Cardiac muscle cell (in vitro differentiated cells and primary cell): ENCODE measurements at regions not wholly inside any gene's neighbourhood (a gene's known extent, or its start where the extent isn't known, plus 50 kb on each side); places are given as distances from the start of the nearest gene placed in this dataset.

Source experiments
- DNase-seq, 2 donors: peaks; one replicate each; pipeline versions ENCODE4 v3.0.0 to v3.0.0-alpha.2; 2010 to 2017; ENCODE audit warnings: low read depth in 1 of 2, low spot score in 1 of 2
- H3K27ac ChIP-seq: fragments of 200-600 bp; sonication (generic); 2 replicates; pipeline ENCODE4 v1.5.1; 2016
- H3K27me3 ChIP-seq: fragments of 200-600 bp; sonication (generic); 2 replicates; pipeline ENCODE4 v1.6.0; 2016; ENCODE audit warnings: control low read depth
- H3K36me3 ChIP-seq: fragments of 200-600 bp; sonication (generic); 2 replicates; pipeline ENCODE4 v1.5.1; 2016; ENCODE audit warnings: control low read depth
- H3K4me1 ChIP-seq: fragments of 200-600 bp; sonication (generic); 2 replicates; pipeline ENCODE4 v1.8.1; 2017; ENCODE audit warnings: low read depth, mild to moderate bottlenecking, mixed run types
- H3K4me3 ChIP-seq: fragments of 200-600 bp; sonication (generic); 2 replicates; pipeline ENCODE4 v1.5.1; 2016; ENCODE audit warnings: mild to moderate bottlenecking
- H3K9me3 ChIP-seq: fragments of 200-600 bp; sonication (generic); 2 replicates; pipeline ENCODE4 v1.5.1; 2017; ENCODE audit warnings: low read depth, mild to moderate bottlenecking, control low read depth
- TF ChIP-seq, protein P1 (sequence below): IDR thresholded peaks from 2 replicates; pipeline ENCODE4 v1.5.1; 2012; ENCODE audit warnings: low read depth, mild to moderate bottlenecking, low read length

DNA sequence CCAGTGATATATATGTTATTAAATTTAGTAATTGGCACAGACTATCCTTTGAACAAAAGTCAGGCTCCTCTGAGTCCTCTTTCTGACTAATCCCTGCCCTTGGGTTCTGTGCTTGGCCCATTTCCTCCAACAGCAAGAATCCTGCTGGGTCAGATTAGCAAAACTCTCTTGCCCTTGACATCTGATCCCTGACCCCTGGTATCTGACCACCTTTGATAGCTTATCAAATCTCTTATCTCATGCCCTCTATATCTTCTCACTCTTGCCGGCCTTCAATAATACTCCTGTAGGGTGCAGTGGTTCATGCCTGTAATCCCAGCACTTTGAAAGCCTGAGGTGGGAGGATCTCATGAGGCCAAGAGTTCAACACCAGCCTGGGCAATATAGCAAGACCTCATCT lies 245.5 kb upstream of the FAM47A start:
- TF ChIP-seq, protein P1, sequence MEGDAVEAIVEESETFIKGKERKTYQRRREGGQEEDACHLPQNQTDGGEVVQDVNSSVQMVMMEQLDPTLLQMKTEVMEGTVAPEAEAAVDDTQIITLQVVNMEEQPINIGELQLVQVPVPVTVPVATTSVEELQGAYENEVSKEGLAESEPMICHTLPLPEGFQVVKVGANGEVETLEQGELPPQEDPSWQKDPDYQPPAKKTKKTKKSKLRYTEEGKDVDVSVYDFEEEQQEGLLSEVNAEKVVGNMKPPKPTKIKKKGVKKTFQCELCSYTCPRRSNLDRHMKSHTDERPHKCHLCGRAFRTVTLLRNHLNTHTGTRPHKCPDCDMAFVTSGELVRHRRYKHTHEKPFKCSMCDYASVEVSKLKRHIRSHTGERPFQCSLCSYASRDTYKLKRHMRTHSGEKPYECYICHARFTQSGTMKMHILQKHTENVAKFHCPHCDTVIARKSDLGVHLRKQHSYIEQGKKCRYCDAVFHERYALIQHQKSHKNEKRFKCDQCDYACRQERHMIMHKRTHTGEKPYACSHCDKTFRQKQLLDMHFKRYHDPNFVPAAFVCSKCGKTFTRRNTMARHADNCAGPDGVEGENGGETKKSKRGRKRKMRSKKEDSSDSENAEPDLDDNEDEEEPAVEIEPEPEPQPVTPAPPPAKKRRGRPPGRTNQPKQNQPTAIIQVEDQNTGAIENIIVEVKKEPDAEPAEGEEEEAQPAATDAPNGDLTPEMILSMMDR = no peak
- H3K27ac ChIP-seq = no peak overlapping the region
- H3K4me1 ChIP-seq = no peaks in the 10 kb centered on the region
- no peaks in the 10 kb centered on the region for H3K9me3 ChIP-seq
- DNase-seq = no peak
- no peaks in the 10 kb centered on the region for H3K36me3 ChIP-seq
- no peak overlapping the region for H3K4me3 ChIP-seq
- H3K27me3 ChIP-seq = no peaks in the 10 kb centered on the region

DNA sequence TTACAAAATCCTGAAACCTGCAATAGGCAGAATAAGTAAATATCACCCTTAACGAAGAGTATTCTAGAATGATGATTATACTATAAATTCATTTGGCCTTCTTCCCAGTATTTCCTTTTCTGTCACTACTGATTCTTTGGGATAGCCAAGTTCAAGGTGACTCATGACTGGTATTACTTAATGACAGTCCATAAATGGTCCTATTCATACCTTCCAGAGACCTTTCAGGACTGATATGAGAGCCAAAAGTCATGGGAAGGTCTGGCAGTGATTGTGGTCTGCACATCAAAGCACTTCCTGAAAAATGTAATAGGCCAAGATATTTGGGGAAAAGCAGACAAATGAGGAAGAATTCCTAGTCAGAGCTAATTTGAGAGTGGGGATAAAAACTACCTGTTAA lies 239.6 kb upstream of the FAM47A start:
- TF ChIP-seq, protein P1 = no peak
- no peak for DNase-seq
- H3K36me3 ChIP-seq = no peaks in the 10 kb centered on the region
- H3K4me3 ChIP-seq = no peak overlapping the region
- H3K9me3 ChIP-seq = no peaks in the 10 kb centered on the region
- H3K4me1 ChIP-seq = no peaks in the 10 kb centered on the region
- no peaks in the 10 kb centered on the region for H3K27me3 ChIP-seq
- no peak overlapping the region for H3K27ac ChIP-seq

DNA sequence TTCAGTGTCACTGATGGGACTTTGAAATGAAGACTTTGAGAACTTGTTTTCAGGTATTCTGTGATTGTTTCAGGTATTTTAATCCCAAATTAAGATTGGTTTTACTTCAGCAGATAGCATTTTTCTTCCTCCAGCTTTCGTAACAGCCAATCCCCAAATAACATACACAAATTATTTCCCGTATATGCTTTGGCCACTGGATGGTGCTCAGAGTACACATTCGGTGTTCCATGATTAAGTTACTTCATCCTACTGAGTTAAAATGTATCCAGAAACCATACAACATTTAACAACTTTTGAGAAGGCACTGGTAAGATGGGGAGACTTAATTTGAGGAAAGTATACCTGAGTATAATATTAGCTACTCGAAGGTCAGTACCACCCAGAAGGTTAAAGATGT lies 233.4 kb upstream of the FAM47A start:
- no peak overlapping the region for H3K27ac ChIP-seq
- H3K4me1 ChIP-seq = peaks cover 8% of the 10 kb centered on the region
- peak; percentile 54 to 61 for DNase-seq
- no peaks in the 10 kb centered on the region for H3K36me3 ChIP-seq
- H3K4me3 ChIP-seq = no peak overlapping the region
- TF ChIP-seq, protein P1 = peak; percentile 42
- H3K27me3 ChIP-seq = no peaks in the 10 kb centered on the region
- H3K9me3 ChIP-seq = no peaks in the 10 kb centered on the region

DNA sequence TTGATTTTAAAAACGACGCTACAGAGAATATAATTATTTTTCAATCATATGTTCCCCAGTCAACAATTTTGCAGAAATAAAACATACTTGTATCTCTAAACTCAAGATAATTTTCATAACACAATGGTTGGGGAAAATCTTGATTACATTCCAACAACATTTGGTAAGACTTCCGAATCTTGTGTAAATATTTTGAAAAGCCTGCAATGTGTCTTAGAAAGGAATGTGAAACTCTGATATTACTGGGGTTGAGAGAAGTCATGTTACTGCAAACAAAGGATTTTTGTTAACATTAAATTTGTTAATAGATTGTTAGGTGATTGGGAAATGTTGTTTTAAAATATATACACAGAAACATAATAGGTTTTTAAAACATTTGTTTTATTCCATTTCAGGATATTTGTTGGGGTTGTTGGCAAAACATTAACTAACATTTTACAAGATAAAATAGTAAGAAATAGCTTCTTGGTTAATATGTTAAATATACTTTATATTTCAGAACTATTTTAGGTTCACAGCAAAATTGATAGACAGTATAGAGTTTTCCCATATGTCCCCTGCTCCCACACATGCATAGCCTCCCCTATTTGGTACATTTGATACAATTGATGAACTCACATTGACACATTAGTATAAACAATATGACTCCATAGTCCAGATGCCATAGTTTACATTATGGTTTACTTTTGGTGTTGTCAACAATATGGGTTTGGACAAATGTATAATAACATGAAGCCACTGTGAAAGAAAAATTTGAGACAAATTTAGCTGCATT lies 218.6 kb upstream of the FAM47A start:
- Histone ChIP-seq H3K36me3 (no peaks in the 10 kb centered on the region), H3K9me3 (no peaks in the 10 kb centered on the region), H3K27ac (no peak overlapping the region), H3K27me3 (no peaks in the 10 kb centered on the region), H3K4me1 (no peaks in the 10 kb centered on the region), H3K4me3 (no peak overlapping the region)
- DNase-seq = peak in 1 of 2 donors; percentile 54
- TF ChIP-seq, protein P1 = no peak

DNA sequence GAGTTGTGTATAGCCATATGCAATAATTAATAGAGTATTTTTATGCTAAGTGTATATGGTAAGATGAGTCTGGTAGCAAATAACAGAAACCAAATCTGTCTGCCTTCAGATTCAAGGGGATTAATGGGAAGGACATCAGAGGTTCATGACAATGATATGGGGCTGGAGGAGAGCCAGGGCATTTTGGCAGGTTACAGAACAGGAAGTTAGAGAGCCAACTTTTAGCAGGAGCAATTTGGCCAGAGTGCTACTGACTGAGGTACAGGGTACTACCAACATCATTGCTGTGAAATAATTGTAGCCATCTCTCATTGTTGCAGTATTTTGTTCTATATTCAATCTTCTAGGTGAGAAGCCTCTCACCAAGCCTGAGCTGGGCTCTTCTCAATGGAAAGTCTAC lies 210.9 kb upstream of the FAM47A start:
- Histone ChIP-seq H3K4me3 (no peak overlapping the region), H3K36me3 (no peaks in the 10 kb centered on the region), H3K27me3 (no peaks in the 10 kb centered on the region), H3K27ac (no peak overlapping the region), H3K4me1 (no peaks in the 10 kb centered on the region), H3K9me3 (no peaks in the 10 kb centered on the region)
- DNase-seq = no peak
- TF ChIP-seq, protein P1 = no peak

DNA sequence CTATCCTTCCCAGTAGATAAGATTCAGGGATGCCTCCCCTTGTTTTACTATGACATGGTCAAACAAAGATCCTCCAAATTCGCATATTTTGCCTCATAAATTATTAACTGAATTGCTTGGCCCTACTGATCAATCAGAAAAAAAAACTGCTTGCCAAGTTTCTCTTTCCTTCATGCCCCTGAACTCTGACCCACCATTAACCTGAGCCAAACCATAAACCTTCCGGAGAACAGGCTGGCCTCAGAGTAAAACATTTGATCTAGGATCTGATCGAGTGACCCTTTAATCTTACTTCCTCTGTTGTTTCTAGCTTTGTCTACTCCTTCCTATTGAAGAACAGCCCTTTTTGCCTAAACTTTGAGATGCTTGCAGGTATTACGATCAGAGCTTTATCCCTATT lies 209.7 kb upstream of the FAM47A start:
- no peak for DNase-seq
- Histone ChIP-seq H3K4me3 (no peak overlapping the region), H3K36me3 (no peaks in the 10 kb centered on the region), H3K4me1 (no peaks in the 10 kb centered on the region), H3K27me3 (no peaks in the 10 kb centered on the region), H3K9me3 (no peaks in the 10 kb centered on the region), H3K27ac (no peak overlapping the region)
- TF ChIP-seq, protein P1 = no peak
